RPMI7951 (cell line): ENCODE measurements at regions not wholly inside any gene's neighbourhood (a gene's known extent, or its start where the extent isn't known, plus 50 kb on each side); places are given as distances from the start of the nearest gene placed in this dataset.
"Not testable (repeated sequence)": the region's sequence is repeated elsewhere in the genome, so short reads cannot be mapped to it uniquely, and the experiment has no call there.

Source experiments
- DNase-seq: peaks from one replicate; pipeline ENCODE4 v3.0.0-alpha.2; 2012; ENCODE audit warnings: low read depth

DNA sequence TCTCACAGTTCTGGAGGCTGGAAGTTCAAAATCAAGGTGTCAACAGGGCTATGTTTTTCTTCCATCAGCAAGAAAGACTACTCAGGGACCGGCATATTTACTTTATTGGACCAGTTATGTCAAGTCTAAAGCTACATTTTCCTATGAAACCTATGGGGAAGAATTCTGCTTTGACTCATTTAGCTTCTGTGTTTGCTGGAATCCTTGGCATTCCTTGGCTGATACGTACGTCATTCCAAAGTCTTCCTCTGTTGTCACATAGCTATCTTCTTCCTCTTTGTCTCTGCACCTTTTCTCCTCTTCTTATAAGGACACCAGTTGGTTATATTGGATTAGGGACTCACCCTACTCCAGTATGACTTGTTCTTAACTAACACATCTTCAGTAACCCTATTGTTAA is 137.4 kb upstream of the FBXO11 start:
- no peak for DNase-seq

DNA sequence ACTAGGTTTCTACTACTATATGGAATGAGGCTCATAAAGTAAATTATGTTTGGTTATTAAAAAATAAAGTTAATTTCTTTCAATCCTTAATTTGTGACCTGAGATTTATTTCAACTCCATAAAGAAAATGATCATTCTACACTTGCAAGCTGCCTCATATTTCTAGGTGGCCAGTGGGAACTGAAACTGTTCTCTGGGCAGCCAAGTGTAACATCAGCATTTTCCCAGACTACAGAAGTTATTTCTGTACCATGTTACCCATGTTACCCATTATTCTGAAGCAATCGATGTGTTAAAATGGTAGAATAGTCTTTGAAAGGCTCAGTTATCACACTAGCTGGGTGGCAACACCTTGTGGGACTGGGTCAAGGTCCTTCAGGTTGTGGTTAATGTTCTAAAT is 139.3 kb upstream of the FBXO11 start:
- no peak for DNase-seq

GRCh38 chr2:48048476-48049171 is 142.3 kb upstream of the FBXO11 start:
- no peak for DNase-seq

GRCh38 chr2:48049371-48049770 is 143.1 kb upstream of the FBXO11 start:
- no peak for DNase-seq

GRCh38 chr2:48050711-48051110 is 144.4 kb upstream of the FBXO11 start:
- DNase-seq = no peak

DNA sequence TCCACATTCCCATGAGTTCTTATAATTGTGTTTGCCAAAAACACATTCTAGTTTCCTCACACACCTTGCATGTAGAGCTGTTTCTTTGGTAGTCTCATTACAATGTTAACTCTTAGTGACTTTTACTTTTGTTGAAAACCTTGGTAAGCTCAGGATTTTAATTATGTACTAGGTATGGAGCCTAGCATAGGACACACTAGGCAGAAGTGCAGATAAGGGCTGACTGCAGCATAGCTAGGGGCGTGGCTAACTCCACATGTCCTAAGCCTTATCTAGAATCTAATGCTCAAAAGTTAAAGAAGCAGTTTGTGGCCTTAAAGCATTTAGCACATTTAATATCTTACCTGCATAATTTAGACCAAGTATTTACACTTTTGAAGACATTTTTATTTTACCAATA is 153.7 kb upstream of the FBXO11 start:
- no peak for DNase-seq

DNA sequence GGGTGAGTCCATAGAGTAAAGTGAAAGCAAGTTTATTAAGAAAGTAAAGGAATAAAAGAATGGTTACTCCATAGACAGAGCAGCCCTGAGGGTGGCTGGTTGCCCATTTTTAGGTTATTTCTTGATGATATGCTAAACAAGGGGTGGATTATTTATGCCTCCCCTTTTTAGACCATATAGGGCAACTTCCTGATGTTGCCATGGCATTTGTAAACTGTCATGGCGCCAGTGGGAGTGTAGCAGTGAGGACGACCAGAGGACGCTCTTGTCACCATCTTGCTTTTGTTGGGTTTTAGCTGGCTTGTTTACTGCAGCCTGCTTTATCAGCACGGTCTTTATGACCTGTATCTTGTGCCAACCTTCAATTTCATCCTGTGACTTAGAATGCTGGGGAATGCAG is 155.4 kb upstream of the FBXO11 start:
- not testable (repeated sequence) for DNase-seq

GRCh38 chr2:48065096-48065495 is 158.8 kb upstream of the FBXO11 start:
- DNase-seq = no peak

- DNase-seq = no peak
Observed at GRCh38 chr2:48066000-48066399, 159.7 kb upstream of the FBXO11 start.

- no peak for DNase-seq
Observed at GRCh38 chr2:48069769-48070168, 163.5 kb upstream of the FBXO11 start.

GRCh38 chr2:48070415-48070814 is 164.1 kb upstream of the FBXO11 start:
- no peak for DNase-seq

GRCh38 chr2:48072583-48072982 is 166.3 kb upstream of the FBXO11 start:
- no peak for DNase-seq

- DNase-seq = no peak
Observed at GRCh38 chr2:48075631-48076030, 169.3 kb upstream of the FBXO11 start.

GRCh38 chr2:48080534-48081316 is 174.4 kb upstream of the FBXO11 start:
- DNase-seq = no peak

GRCh38 chr2:48081317-48081628 is 175.0 kb upstream of the FBXO11 start:
- no peak for DNase-seq

- DNase-seq = no peak
Observed at GRCh38 chr2:48085888-48086287, 179.6 kb upstream of the FBXO11 start.

DNA sequence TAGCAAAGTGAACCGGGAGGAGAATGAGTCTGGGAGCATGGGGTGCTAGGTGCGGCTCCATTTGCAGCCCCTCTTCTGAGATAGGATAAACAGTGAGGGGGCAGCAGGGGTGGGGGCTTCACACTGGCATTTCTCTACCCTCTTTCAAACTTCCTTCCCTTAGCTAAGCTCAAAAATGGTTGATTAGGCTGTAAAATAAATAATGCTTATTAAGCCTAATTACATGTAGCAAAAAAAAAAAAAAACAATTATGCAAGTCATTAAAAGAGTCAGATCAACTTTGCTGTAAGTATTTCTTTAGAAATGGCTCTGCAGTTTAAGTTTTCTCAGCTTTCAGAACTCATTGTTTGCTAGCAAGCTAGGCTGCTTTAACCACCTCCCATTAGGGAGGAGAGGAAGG is 182.7 kb upstream of the FBXO11 start:
- DNase-seq = no peak

- no peak for DNase-seq
Observed at GRCh38 chr2:48089644-48090043, 183.3 kb upstream of the FBXO11 start.

- no peak for DNase-seq
Observed at GRCh38 chr2:48092846-48093803, 186.8 kb upstream of the FBXO11 start.

GRCh38 chr2:48096765-48097164 is 190.5 kb upstream of the FBXO11 start:
- not testable (repeated sequence) for DNase-seq

GRCh38 chr2:48098539-48098938 is 192.2 kb upstream of the FBXO11 start:
- DNase-seq = no peak

- DNase-seq = no peak
Observed at GRCh38 chr2:48104418-48104817, 198.1 kb upstream of the FBXO11 start.

- DNase-seq = no peak
Observed at GRCh38 chr2:48105848-48106247, 199.6 kb upstream of the FBXO11 start.
